Hepatocyte (in vitro differentiated cells): ENCODE measurements at regions not wholly inside any gene's neighbourhood (a gene's known extent, or its start where the extent isn't known, plus 50 kb on each side); places are given as distances from the start of the nearest gene placed in this dataset.

Source experiments
- CTCF ChIP-seq: fragments of 200-600 bp; sonication (generic); IDR thresholded peaks from 2 replicates; pipeline ENCODE4 v1.5.1; 2016; ENCODE audit warnings: antibody characterized with exemption, mild to moderate bottlenecking; ENCODE audit not compliant: poor library complexity
- EZH2 ChIP-seq: fragments of 200-600 bp; sonication (generic); IDR thresholded peaks from 2 replicates; pipeline ENCODE4 v1.6.1; 2016; ENCODE audit warnings: antibody characterized with exemption, mild to moderate bottlenecking, borderline replicate concordance
- EZH2phosphoT487 ChIP-seq: fragments of 200-600 bp; sonication (generic); IDR thresholded peaks from one replicate; pipeline ENCODE4 v1.6.1; 2018; ENCODE audit warnings: antibody characterized with exemption, mild to moderate bottlenecking, low read depth, moderate library complexity; ENCODE audit not compliant: unreplicated experiment, severe bottlenecking

- TF ChIP-seq CTCF = no peak
- TF ChIP-seq EZH2phosphoT487 = no peak
- no peak for TF ChIP-seq EZH2
Measured at GRCh38 chr4:27184508-27185155, 324.0 kb downstream of the STIM2 start.
